ENCODE measurements at regions not wholly inside any gene's neighbourhood (a gene's known extent, or its start where the extent isn't known, plus 50 kb on each side); places are given as distances from the start of the nearest gene placed in this dataset.

GRCh38 chr3:16658004-16658924 is 53.0 kb upstream of the DAZL start:
- no peak for DNase-seq (ENCODE audit: low read depth)

GRCh38 chr3:16658925-16659793 is 53.9 kb upstream of the DAZL start:
- DNase-seq (ENCODE audit: low read depth): no peak

DNA sequence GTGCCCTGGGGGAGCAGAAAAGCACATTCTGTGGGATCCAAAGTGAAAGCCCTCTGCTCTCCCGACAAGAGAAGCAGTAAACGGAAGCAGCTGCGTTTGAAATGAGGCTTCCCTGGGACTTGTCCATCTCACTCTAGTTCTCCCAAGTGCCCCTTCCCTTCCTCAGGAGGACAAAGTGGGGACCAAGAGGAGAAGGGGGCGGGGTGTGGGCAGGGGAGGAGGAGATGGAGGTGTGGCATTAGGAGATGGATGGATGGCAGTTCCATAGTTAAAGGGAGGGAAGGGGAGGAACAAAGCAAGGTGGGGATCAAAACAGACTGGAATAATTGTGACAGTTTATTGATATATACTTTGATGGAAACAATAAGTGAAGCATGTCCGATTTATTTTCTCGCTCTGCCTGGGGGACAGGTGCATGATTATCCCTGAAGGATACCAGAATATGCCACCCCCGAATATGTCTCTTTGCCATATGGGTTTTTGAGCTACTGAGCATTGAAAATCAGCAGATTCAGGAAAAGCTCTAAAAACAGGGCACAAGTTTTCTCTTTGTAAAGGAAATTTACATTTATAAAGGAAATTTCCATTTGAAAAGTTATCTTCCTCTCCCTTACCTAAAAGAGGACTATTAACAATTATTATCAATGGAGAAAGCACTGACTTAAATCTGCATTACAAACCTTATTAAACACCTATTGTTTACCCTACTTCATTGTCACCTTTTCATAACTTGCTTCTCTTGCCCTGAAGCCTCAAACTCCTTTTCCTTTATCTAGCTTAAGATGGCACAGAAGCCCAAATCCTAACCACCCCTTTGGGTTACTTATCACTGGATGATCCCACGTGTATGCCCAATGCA is 58.9 kb upstream of the DAZL start:
- no peak for DNase-seq (ENCODE audit: low read depth)

DNA sequence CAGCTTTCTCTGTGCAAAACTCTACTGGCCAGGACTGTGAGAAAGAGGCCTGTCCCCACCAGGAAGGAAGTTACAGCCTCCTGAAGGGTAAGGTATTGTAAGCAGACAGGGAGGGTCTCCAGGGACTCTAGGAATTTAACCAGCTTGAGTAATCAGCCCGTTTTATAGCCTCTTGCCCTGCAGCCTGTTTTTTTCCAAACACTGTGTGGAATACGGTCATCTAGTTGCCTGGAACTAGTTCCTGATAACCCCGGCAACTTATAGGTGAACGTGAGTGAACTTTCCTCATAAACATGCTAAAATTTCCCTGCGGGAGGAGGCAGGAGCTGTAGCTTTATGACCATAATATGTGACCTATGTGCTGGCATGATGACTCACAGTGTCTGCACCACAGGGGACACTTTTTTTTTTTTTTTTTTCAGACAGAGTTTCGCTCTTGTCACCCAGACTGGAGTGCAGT is 60.1 kb upstream of the DAZL start:
- peak; percentile 53 for DNase-seq (ENCODE audit: low read depth)

DNA sequence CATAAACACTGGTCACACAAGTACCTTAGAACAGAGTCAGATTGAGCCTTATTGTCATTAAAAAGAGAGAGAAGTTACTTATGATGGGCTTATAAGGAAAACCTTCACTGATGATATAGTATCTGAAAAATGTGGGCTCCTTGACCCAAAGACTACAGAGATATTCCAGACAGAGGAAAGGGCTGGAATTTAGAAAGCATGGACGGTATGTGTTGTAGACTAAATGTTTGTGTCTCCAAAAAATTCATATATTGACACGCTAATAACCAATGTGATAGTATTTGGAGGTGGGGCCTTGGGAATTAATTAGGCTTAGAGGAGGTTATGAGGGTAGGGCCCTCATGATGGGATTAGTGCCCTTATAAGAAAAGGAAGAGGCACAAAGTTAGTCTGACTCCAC is 61.0 kb upstream of the DAZL start:
- no peak for DNase-seq (ENCODE audit: low read depth)

DNA sequence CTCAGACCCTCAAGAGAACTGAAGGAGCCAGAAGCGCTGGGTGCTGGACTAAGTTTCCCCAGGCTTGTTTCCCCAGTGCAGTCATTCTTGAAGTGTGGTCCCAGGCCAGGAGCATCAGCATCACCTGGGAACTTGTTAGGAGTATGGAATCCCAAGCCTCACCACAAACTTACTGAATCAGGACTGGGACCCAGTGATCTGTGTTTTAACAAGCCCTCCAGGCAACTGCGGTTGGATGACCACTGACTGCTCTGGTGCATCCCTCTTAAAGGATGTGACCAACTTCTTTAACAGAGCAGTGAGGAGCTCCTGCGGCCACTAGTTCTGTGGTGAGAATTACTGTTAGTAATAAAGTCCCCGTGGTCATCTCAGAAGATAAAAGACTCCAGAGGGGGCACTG is 62.4 kb upstream of the DAZL start:
- peak; percentile 28 for DNase-seq (ENCODE audit: low read depth)

DNA sequence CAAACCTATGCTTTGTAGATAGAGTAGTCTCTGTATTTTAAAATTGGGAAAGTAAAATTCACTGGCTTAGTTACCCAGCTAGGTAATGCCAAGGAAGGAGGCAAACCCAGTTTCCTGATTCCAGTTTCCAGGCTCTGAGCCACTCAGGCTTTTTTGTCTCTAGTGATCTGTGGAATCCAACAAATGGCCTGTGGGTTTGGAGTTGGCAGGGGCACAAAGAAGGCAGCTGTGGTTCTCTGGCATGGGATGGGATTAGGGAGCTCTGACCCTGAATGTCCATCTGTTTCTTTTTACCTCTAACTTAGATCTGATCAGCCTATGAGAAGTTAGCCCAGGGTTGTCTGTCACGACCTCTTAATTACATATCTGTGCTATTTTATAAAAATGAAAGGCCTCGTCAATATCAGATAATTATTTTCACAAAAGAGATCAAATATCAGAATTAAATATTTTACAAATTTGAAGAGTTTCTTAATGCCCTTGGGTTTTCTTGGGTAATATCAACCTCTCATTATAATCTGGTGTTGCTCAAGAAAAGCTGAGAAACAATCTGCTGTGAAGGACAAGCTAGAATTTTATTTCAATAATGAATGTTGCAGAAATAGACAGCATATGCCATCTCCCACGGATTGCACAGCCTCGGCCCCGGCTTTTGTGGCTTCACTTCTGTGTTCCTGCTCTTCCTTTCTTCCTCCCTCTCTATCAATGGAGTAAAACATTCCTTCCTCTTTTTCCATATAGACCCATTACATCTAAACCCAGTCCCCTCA is 63.7 kb upstream of the DAZL start:
- DNase-seq (ENCODE audit: low read depth): no peak

DNA sequence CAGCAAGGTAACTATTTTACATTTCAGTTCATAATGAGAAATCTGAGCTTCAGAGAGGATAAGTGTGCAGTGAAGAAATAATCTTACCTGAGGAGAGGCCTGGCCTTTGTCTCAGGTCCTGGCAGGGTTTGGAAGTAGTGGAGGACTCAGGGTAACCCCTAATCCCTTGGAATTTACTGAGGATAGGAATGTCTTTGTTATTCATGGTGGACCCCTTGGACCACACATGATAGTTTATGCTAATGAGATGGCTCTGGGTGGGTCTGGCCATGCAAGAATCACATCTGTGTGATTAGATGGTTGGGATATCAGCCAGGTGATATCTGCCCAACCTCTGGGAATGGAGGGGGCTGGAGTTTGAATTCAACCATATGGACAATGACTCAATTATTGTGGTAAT is 65.0 kb upstream of the DAZL start:
- DNase-seq (ENCODE audit: low read depth): no peak

DNA sequence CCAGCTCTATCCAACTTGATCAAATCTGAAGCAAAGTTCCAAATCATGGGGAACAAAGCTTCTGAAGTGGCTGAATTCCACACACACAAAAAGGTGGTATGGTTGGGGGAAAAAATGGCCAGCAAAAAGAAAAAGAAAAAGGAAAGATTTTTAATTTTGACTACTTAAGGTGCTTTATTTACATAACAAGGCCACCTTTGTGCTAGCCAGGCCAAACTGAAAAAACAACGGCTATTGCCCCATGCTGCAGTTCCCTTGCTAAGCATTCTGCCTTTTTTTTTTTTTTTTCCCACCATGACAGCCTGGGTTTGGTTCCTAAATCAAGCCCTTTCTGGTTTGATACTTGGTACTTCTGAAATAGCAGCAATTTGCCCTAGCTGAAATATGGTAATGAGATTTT is 66.5 kb upstream of the DAZL start:
- DNase-seq (ENCODE audit: low read depth): no peak

DNA sequence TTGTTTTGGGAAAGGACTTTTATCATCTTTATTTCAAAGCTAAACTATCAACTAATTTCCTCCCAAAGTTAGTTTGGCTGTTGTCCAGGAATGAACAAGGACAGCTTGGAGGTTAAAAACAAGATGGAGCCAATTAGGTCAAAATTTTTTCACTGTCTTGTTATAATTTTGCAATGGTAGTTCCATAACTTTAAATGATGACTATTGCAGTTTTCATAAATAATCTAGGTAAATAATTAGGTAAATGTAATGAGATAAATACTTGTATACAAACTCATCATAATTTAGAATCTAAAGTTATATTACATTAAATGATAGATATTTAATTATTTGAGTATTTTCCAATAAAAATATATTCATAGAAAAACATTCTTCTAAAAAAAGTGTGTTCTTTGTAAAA is 68.3 kb upstream of the DAZL start:
- DNase-seq (ENCODE audit: low read depth): no peak

- no peak for DNase-seq (ENCODE audit: low read depth)
These were observed 70.6 kb upstream of the DAZL start for GRCh38 chr3:16675805-16676204.

DNA sequence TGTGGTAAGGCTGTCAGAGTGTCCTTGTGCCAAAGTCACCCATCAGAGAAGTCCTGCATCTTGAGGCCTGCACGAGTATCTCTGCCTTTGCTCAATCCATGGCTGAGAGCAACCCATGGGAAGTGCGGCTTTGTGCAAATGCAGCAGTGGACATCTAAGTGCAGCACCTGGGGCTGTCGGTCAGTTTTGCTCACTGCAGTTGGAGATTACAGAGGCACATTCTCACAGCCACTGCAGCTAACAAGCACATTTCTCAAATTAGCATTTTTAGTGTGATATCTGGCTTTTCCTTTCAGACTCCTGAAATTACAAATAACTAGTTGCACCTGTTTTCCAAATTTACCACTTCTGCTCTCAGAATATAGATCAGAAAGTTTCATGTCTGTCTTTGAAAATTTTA is 81.5 kb upstream of the DAZL start:
- DNase-seq (ENCODE audit: low read depth): no peak

- DNase-seq (ENCODE audit: low read depth): no peak
These were observed 82.0 kb upstream of the DAZL start for GRCh38 chr3:16687221-16687620.

DNA sequence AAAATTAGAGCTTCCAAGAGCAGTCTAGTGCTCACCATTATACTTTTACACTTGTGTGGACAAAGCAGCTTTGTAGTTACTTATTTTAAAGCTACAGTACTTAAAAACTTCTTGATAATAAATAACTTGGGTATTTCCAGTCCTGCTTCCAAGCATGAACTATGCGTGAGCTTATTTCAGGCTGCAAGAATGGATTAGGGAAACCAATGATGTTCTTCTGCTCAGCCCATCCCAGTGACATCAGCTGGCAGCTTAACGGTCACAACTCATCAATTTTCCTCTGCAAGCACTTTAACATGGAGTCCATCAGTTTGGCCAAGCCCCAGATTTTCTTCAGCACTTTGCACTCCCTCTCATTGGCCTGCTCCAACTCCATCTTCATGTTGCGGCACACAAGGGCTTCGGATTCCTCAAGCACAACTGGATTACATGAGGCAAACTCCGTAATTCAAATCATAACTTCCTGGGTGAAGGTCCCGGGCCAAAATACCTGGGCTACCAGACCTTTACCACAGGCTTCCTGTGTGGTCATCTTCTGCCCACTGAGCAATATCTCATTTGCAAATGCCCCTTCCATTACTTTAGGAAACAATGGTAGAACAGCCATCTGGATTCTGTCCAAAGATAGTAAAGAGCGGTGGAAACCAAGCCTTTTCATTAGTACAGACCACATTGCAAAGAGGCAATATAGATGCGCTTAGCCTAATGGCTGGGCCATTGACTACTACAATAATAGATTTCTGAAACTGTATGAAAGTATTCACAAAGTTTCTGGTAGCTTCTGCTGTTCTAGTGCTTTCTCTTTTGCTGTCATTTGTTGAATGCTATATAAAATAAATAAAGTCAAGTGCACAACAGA is 87.5 kb upstream of the DAZL start:
- peak; percentile 82 for DNase-seq (ENCODE audit: low read depth)

GRCh38 chr3:16693820-16694219 is 88.6 kb upstream of the DAZL start:
- no peak for DNase-seq (ENCODE audit: low read depth)

GRCh38 chr3:16695710-16696109 is 90.5 kb upstream of the DAZL start:
- no peak for DNase-seq (ENCODE audit: low read depth)

DNA sequence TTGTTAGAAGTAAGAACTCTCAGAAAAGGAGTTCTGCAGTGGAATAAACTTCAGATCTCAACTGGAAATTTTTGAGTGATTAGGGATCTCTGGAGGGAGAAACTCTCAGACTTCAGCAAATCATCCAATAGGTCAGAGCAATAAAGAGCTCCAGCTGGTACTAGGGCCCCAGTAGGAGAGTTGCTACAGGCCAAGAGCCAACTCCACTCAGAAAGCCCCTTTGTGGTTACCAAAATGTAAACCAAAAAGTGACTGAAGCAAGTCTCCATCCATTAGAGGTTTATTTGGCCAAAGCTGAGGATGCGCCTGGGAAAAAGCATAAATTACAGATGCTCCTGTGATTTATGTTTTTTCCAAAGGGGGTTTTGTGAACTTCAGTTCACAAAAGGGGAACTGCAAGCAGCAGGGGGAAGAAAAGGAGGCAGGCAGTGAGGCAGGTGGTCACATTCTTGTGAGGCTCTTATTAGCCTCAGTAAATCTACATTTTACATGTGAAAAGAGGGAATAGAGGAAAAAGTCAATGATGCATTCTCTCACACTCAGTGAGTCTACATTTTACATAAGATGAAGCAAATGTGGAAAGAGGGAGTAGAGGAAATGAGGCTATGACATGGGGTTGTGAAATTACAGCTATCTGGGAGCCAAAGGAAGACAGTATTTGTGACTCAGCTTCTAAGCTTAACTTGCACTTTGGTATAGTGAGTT is 92.4 kb upstream of the DAZL start:
- peak; percentile 28 for DNase-seq (ENCODE audit: low read depth)

GRCh38 chr3:16700651-16701050 is 95.4 kb upstream of the DAZL start:
- no peak for DNase-seq (ENCODE audit: low read depth)

- DNase-seq (ENCODE audit: low read depth): no peak
These were observed 99.7 kb upstream of the DAZL start for GRCh38 chr3:16704941-16705340.

Measured in renal cortical epithelial cell (primary cell).